ENCODE measurements at regions not wholly inside any gene's neighbourhood (a gene's known extent, or its start where the extent isn't known, plus 50 kb on each side); places are given as distances from the start of the nearest gene placed in this dataset.

DNA sequence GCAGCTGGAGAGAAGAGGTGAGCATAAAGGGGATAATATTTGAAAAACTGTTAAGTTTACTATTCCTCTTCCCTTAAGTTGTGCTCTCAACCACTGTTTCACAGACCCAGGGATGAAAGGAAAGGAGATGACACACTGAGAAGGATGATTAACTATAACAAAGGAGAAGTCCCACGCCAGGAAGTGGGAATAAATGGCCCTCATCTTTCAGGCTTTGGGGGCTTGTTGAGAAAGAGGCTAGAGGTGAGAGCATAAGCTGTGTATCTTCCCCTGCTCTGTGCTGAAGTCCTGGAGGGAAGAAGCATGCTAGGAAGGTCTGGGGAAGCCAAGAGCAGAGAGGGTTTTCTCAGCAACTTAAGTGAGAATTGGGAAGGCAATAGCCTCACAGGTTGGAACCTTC is 399.1 kb upstream of the ATP5MC3 start:
- no peak overlapping the region for H3K4me3 ChIP-seq (replicated peaks in 1 of 2; ENCODE audit: low read depth in 2 of 2, low read length in 2 of 2)
- TF ChIP-seq, protein P1, sequence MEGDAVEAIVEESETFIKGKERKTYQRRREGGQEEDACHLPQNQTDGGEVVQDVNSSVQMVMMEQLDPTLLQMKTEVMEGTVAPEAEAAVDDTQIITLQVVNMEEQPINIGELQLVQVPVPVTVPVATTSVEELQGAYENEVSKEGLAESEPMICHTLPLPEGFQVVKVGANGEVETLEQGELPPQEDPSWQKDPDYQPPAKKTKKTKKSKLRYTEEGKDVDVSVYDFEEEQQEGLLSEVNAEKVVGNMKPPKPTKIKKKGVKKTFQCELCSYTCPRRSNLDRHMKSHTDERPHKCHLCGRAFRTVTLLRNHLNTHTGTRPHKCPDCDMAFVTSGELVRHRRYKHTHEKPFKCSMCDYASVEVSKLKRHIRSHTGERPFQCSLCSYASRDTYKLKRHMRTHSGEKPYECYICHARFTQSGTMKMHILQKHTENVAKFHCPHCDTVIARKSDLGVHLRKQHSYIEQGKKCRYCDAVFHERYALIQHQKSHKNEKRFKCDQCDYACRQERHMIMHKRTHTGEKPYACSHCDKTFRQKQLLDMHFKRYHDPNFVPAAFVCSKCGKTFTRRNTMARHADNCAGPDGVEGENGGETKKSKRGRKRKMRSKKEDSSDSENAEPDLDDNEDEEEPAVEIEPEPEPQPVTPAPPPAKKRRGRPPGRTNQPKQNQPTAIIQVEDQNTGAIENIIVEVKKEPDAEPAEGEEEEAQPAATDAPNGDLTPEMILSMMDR (IDR thresholded peaks at IDR 0.05; ENCODE audit: low read depth, low read length) = no peak
- DNase-seq (ENCODE audit: low read depth in 2 of 2) = no peak

DNA sequence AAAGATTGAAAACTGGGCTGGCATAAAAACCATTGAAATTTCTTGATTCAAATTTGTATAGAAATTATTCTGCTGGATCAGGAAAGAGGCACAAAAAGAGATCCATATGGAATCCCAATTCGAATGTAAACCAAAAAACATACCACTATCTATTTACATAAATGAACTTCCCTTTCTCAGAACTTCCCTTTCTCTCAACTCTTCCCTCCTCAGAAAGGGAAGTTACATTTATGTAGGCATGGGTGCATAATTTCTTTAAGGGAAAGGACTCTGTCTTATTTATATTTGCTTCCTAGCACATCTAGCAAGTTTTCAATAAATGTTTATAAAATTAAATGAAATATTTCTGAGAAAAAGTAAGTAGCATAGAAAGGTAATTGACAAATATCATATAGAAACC is 398.1 kb upstream of the ATP5MC3 start:
- TF ChIP-seq, protein P1 (IDR thresholded peaks at IDR 0.05; ENCODE audit: low read depth, low read length) = no peak
- no peak for DNase-seq (ENCODE audit: low read depth in 2 of 2)
- no peak overlapping the region for H3K4me3 ChIP-seq (replicated peaks in 1 of 2; ENCODE audit: low read depth in 2 of 2, low read length in 2 of 2)

DNA sequence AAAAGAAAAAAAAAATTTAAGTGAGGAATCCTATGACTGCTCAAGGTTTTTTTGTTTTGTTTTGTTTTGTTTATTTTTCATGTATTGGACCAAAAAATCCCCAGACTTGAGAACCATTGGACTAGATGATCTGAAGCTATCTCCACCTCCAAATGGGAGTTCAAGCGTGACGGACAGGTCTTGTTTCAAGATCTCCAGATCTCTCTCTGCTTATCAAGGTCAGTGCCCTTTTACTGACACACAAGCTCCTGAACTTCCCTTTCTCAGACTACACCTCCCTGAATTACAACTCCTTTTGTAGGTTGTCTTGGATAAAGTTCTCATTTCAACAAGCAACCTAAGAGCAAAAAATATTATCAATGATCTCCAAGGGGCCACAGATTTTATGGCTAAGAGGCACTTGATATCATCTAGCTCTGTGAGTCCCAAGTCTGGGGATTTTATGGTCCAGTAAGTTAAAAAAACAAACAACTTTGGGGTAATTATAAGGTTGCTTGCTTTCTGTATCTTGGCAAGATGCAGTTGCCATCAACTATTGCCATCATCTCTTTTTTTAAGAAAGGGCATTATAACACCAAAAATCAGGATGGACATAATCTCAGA is 396.0 kb upstream of the ATP5MC3 start:
- H3K4me3 ChIP-seq (replicated peaks in 1 of 2; ENCODE audit: low read depth in 2 of 2, low read length in 2 of 2) = no peak overlapping the region
- DNase-seq (ENCODE audit: low read depth in 2 of 2) = no peak
- TF ChIP-seq, protein P1 (IDR thresholded peaks at IDR 0.05; ENCODE audit: low read depth, low read length) = no peak

DNA sequence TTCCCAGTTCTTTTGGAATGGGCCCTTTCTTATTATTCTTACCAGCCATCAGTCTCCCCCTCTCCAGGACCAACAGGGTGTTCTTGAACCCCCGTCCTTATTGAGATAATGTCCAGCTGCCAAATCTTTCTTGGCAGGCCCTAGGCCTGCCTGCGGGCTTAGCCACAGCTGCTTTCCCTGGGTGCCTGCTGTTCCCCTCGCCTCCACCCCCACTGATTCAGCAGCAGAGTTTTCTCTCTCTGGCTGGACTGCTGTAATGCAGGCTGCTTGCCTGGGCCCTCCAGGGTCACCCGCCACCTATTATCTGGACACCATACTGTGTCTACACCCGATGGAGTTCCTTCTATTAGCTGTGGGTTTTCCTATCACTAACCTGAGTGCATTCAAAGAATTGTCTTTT is 395.4 kb upstream of the ATP5MC3 start:
- DNase-seq (ENCODE audit: low read depth in 2 of 2) = no peak
- no peak overlapping the region for H3K4me3 ChIP-seq (replicated peaks in 1 of 2; ENCODE audit: low read depth in 2 of 2, low read length in 2 of 2)
- TF ChIP-seq, protein P1 (IDR thresholded peaks at IDR 0.05; ENCODE audit: low read depth, low read length) = no peak

DNA sequence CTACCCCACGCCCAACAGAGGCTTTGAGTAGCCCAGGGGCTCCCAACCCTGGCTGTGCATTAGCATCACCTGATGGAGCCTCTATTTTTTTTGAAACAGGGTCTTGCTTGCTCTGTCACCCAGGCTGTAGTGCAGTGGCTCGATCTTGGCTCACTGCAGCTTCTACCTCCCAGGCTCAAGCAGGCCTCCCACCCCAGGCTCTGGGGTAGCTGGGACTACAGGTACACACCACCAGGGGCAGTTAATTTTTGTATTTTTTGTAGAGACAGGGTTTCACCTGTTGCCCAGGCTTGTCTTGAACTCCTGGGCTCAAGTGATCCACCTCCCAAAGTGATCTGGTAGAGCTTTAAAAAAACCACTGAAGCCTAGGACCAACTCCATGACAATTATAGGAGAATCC is 394.8 kb upstream of the ATP5MC3 start:
- TF ChIP-seq, protein P1 (IDR thresholded peaks at IDR 0.05; ENCODE audit: low read depth, low read length) = no peak
- no peak for DNase-seq (ENCODE audit: low read depth in 2 of 2)
- no peak overlapping the region for H3K4me3 ChIP-seq (replicated peaks in 1 of 2; ENCODE audit: low read depth in 2 of 2, low read length in 2 of 2)

DNA sequence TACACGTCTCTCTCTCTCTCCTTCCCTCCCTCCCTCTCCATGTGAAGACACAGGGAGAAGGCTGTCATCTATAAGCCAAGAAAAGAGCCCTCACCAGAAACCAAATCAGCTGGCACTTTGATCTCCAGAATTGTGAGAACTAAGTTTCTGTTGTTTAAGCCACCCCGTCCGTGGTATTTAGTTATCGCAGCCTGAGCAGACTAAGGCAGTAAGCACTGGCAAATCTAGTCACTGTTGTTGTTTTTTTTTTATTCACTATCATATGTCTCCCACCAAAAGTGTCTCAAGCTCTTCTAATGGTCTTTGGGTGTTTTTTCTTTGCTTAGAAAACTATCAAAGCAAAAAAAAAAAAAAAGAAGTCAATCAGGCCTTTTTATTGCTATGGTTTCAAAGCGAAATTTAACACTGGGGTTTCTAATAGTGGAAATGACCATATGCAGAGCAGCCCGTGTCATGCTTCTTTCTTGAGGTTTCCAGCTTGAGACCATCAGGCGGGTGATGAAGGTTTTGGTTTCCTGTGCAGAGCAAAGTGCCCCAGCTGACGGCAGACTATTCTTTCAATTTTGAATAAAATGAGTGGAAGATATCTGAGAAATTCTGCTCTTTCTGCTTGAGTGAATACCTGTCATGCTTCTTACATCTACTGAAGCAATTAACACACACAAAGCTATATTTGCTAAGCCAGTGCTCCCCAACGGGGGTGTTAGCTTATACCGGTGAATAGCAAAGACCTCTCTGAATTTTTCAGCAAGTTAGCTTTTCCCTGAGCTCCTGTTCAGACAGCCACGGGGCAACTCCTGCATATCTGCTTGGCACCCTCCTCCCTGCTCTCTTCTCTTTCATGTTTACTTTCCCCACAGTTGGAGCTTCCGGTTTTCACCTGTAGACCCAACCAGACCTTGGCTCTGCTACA is 394.1 kb upstream of the ATP5MC3 start:
- DNase-seq (ENCODE audit: low read depth in 2 of 2) = no peak
- H3K4me3 ChIP-seq (replicated peaks in 1 of 2; ENCODE audit: low read depth in 2 of 2, low read length in 2 of 2) = no peak overlapping the region
- TF ChIP-seq, protein P1 (IDR thresholded peaks at IDR 0.05; ENCODE audit: low read depth, low read length) = no peak

Data from cardiac fibroblast (primary cell).